Stomach (tissue), 8 donors: ENCODE measurements at regions not wholly inside any gene's neighbourhood (a gene's known extent, or its start where the extent isn't known, plus 50 kb on each side); places are given as distances from the start of the nearest gene placed in this dataset.

ENCODE experiments used
- DNase-seq, 2 donors: peaks; one replicate each; pipeline versions ENCODE4 v3.0.0 to v3.0.0-alpha.2; 2013 to 2019
- H3K27ac ChIP-seq, 5 donors: fragments of 200-600 bp in 4 of 5; sonication (generic) in 4 of 5; one replicate each; pipeline ENCODE4 v1.5.1; 2013 to 2019; ENCODE audit warnings: mild to moderate bottlenecking in 1 of 5, moderate library complexity in 1 of 5
- H3K27me3 ChIP-seq, 3 donors: fragments of 200-600 bp; sonication (generic); one replicate each; pipeline ENCODE4 v1.5.1; 2017 to 2019; ENCODE audit warnings: mixed run types in 1 of 3
- H3K36me3 ChIP-seq, 4 donors: fragments of 200-600 bp; sonication (generic); 1 replicate in 3 of 4; 2 replicates in 1 of 4; pipeline ENCODE4 v1.5.1; 2016 to 2019
- H3K4me1 ChIP-seq, 4 donors: fragments of 200-600 bp; sonication (generic); one replicate each; pipeline ENCODE4 v1.5.1; 2016 to 2019
- H3K4me3 ChIP-seq, 4 donors: fragments of 200-600 bp; sonication (generic) in 3 of 4; one replicate each; pipeline ENCODE4 v1.5.1; 2016 to 2019; ENCODE audit warnings: mild to moderate bottlenecking in 1 of 4
- H3K9me3 ChIP-seq, 4 donors: fragments of 200-600 bp; sonication (generic); one replicate each; pipeline ENCODE4 v1.5.1; 2016 to 2019
- EP300 ChIP-seq: sonication (generic); formaldehyde crosslinking; IDR thresholded peaks from one replicate; pipeline ENCODE4 v1.6.1; 2017; ENCODE audit warnings: antibody characterized with exemption
- POLR2A ChIP-seq, 4 donors: fragments of 450-650 bp; IDR thresholded peaks; one replicate each; pipeline ENCODE4 v1.6.1; 2016; ENCODE audit warnings: antibody characterized with exemption in 4 of 4, control low read depth in 2 of 4, mild to moderate bottlenecking in 1 of 4, moderate library complexity in 1 of 4
- POLR2AphosphoS5 ChIP-seq, 3 donors: sonication (generic); formaldehyde crosslinking; IDR thresholded peaks; one replicate each; pipeline ENCODE4 v1.6.1; 2016; ENCODE audit warnings: antibody characterized with exemption in 3 of 3
- WGBS, 5 donors: extraction: QIAGEN DNeasy Blood & Tissue Kit in 3 of 5; methylation state at CpG; one replicate each; pipeline versions ENCODE4 v1.1.5 to v1.1.7; 2013 to 2018; 5-methylcytosine and 5-hydroxymethylcytosine counted together
- intact Hi-C: fragments of 100-400 bp; cut with DNase I; formaldehyde crosslinking; loops from one replicate; pipeline ENCODE4 v1.15.1; 2023; ENCODE audit warnings: low total_unique reads
- TF ChIP-seq, protein P1 (sequence below), 7 experiments: fragments of 450-650 bp in 4 of 7; fragments of 200-600 bp in 3 of 7; sonication (generic) in 3 of 7; IDR thresholded peaks; one replicate each; pipeline ENCODE4 v1.5.1; 2016 to 2019; ENCODE audit warnings: antibody characterized with exemption in 7 of 7, control low read depth in 2 of 7, mild to moderate bottlenecking in 1 of 7
- donor health status: healthy with polysubstance abuse.
- donor health status: Bipolar disorder and iron deficiency.
- donor health status: healthy.

DNA sequence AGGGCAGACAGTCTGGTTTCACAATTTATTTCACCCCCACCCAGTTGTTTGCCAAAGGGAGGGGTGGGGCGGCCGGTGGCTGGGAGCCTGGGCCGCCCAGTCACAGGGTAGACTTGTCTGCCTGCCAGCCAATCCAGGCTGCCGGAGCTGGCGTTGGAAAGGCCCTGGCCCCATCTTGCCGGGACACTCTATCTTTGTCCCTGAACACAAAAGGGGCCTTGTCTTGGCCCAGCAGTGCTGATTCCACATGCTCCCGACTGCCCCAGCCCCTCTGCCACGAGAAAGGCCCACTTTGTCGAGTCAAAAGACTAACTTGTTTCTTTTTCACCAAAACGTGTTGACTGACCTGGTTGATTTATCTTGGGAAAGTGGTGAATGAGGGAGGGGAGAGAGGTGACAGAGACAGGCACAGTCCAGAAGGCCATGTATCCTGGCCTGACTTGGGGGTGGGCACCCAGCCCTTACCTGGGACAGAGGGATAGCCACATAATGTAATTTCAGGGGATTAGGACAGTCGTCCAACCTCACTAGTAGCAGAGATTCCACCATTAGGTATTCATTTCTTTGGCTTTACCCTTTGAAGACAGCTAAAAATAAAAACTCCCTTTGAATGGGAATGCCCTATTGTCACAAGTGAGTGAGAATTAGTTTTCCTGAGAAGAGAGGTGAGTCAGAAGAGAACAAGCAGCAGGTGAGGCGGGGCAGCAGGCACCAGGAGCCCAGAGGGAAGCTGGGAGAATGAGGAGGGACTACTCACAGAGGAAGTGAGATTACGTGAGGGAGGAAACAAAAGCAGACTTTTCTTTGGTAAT, 67.0 kb upstream of the SIRPA start:
- Histone ChIP-seq H3K4me1 (peaks cover 9 to 40% (median 18%) of the 10 kb centered on the region in 4 donors), H3K27me3 (peaks cover 0 to 3% (median under 1%) of the 10 kb centered on the region in 3 donors), H3K9me3 (peaks cover 0 to 11% (median 3%) of the 10 kb centered on the region in 4 donors), H3K36me3 (no peaks in the 10 kb centered on the region), H3K27ac (peak overlapping the region in 2 of 5 donors; percentile 10 to 48), H3K4me3 (no peak overlapping the region)
- DNase-seq = peak; percentile 35 to 76
- 33 to 71% (median 38%) methylated on average over 10 to 13 of the region's 13 CpGs for WGBS, 5 donors
- TF ChIP-seq EP300 (no peak), POLR2AphosphoS5 (IDR thresholded peaks at IDR 0.05) (no peak), POLR2A (IDR thresholded peaks at IDR 0.05) (no peak)
- TF ChIP-seq, protein P1, sequence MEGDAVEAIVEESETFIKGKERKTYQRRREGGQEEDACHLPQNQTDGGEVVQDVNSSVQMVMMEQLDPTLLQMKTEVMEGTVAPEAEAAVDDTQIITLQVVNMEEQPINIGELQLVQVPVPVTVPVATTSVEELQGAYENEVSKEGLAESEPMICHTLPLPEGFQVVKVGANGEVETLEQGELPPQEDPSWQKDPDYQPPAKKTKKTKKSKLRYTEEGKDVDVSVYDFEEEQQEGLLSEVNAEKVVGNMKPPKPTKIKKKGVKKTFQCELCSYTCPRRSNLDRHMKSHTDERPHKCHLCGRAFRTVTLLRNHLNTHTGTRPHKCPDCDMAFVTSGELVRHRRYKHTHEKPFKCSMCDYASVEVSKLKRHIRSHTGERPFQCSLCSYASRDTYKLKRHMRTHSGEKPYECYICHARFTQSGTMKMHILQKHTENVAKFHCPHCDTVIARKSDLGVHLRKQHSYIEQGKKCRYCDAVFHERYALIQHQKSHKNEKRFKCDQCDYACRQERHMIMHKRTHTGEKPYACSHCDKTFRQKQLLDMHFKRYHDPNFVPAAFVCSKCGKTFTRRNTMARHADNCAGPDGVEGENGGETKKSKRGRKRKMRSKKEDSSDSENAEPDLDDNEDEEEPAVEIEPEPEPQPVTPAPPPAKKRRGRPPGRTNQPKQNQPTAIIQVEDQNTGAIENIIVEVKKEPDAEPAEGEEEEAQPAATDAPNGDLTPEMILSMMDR (IDR thresholded peaks at IDR 0.05) = no peak
- intact Hi-C loops = no loop called here

DNA sequence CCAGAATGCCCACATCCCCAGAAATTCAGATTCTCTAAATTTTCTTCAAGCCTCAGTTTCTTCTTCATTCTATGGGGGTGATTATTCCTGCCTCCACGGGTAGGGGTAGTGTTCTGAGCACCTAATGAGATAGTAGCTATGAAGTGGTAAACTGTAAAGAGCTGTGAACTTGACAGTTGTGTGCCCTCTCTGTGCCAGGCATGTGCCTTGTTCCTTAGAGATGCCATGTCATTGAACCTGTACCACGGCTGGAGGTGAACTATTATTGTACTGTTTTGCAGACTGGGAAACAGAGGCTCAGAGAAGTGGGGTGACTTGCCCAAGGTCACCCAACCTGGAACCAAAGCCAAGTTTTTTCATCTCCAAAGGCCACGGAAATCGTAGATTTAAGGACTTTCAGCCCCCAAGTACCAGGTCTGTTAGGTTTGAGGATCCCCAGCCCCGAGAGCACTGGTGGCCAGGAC, 67.7 kb upstream of the SIRPA start:
- DNase-seq = no peak
- intact Hi-C loops = no loop called here
- H3K4me3 ChIP-seq = no peak overlapping the region
- peaks cover 0 to 18% (median 7%) of the 10 kb centered on the region in 4 donors for H3K9me3 ChIP-seq
- H3K4me1 ChIP-seq = peaks cover 9 to 40% (median 18%) of the 10 kb centered on the region in 4 donors
- TF ChIP-seq EP300 (no peak), POLR2A (IDR thresholded peaks at IDR 0.05) (no peak), POLR2AphosphoS5 (IDR thresholded peaks at IDR 0.05) (no peak)
- TF ChIP-seq, protein P1 (IDR thresholded peaks at IDR 0.05) = no peak
- peak overlapping the region in 1 of 5 donors; percentile 48 for H3K27ac ChIP-seq
- 57 to 71% (median 68%) methylated on average over 5 of the region's 5 CpGs for WGBS, 5 donors
- no peaks in the 10 kb centered on the region for H3K36me3 ChIP-seq
- H3K27me3 ChIP-seq = no peaks in the 10 kb centered on the region

- no peak overlapping the region for H3K4me3 ChIP-seq
- H3K36me3 ChIP-seq = no peaks in the 10 kb centered on the region
- DNase-seq = no peak
- H3K9me3 ChIP-seq = peaks cover 0 to 33% (median 10%) of the 10 kb centered on the region in 4 donors
- TF ChIP-seq POLR2A (IDR thresholded peaks at IDR 0.05) (no peak), POLR2AphosphoS5 (IDR thresholded peaks at IDR 0.05) (no peak), EP300 (no peak)
- TF ChIP-seq, protein P1 (IDR thresholded peaks at IDR 0.05) = no peak
- intact Hi-C loops = no loop called here
- H3K27ac ChIP-seq = no peak overlapping the region
- peaks cover 9 to 39% (median 17%) of the 10 kb centered on the region in 4 donors for H3K4me1 ChIP-seq
- 84 to 97% (median 92%) methylated on average over 4 of the region's 4 CpGs for WGBS, 5 donors
- no peaks in the 10 kb centered on the region for H3K27me3 ChIP-seq
These were observed 69.2 kb upstream of the SIRPA start for GRCh38 chr20:1825938-1826445.

GRCh38 chr20:1825507-1825906, 69.7 kb upstream of the SIRPA start:
- Histone ChIP-seq H3K9me3 (peaks cover 0 to 35% (median 10%) of the 10 kb centered on the region in 4 donors), H3K36me3 (no peaks in the 10 kb centered on the region), H3K4me1 (peaks cover 5 to 37% (median 14%) of the 10 kb centered on the region in 4 donors), H3K27ac (no peak overlapping the region), H3K4me3 (no peak overlapping the region), H3K27me3 (no peaks in the 10 kb centered on the region)
- TF ChIP-seq POLR2A (IDR thresholded peaks at IDR 0.05) (no peak), EP300 (no peak), POLR2AphosphoS5 (IDR thresholded peaks at IDR 0.05) (no peak)
- TF ChIP-seq, protein P1 (IDR thresholded peaks at IDR 0.05) = no peak
- 76 to 86% (median 81%) methylated on average over 4 of the region's 4 CpGs for WGBS, 5 donors
- no peak for DNase-seq
- intact Hi-C loops = no loop called here
